GM10248 (cell line): ENCODE measurements at regions not wholly inside any gene's neighbourhood (a gene's known extent, or its start where the extent isn't known, plus 50 kb on each side); places are given as distances from the start of the nearest gene placed in this dataset.
"Not testable (repeated sequence)": the region's sequence is repeated elsewhere in the genome, so short reads cannot be mapped to it uniquely, and the experiment has no call there.

Experiments
- CTCF ChIA-PET: fragments of 300-600 bp; sonication (Branson Sonifier 250); formaldehyde crosslinking; extraction: SDS; loops from one replicate; lab custom pipeline; 2021; ENCODE audit warnings: antibody characterized with exemption; lab: Yijun Ruan, JAX
- POLR2A ChIA-PET: fragments of 350-650 bp; sonication (Branson Sonifier 250); formaldehyde crosslinking; extraction: SDS; loops from one replicate; lab custom pipeline; 2020; ENCODE audit warnings: antibody characterized with exemption; lab: Yijun Ruan, JAX
- DNase-seq: peaks from one replicate; pipeline ENCODE4 v3.0.0; 2012; ENCODE audit errors: extremely low spot score
- TF ChIP-seq, protein P1 (sequence below): IDR thresholded peaks from 2 replicates; pipeline ENCODE4 v1.5.1; 2012; ENCODE audit warnings: mild to moderate bottlenecking, low read depth; ENCODE audit errors: extremely low read depth, missing control alignments, control extremely low read depth

GRCh38 chr5:60445921-60446320 lies 254.0 kb downstream of the DEPDC1B start:
- TF ChIP-seq, protein P1, sequence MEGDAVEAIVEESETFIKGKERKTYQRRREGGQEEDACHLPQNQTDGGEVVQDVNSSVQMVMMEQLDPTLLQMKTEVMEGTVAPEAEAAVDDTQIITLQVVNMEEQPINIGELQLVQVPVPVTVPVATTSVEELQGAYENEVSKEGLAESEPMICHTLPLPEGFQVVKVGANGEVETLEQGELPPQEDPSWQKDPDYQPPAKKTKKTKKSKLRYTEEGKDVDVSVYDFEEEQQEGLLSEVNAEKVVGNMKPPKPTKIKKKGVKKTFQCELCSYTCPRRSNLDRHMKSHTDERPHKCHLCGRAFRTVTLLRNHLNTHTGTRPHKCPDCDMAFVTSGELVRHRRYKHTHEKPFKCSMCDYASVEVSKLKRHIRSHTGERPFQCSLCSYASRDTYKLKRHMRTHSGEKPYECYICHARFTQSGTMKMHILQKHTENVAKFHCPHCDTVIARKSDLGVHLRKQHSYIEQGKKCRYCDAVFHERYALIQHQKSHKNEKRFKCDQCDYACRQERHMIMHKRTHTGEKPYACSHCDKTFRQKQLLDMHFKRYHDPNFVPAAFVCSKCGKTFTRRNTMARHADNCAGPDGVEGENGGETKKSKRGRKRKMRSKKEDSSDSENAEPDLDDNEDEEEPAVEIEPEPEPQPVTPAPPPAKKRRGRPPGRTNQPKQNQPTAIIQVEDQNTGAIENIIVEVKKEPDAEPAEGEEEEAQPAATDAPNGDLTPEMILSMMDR, result no peak
- CTCF ChIA-PET, result no interaction called here
- no peak for DNase-seq
- POLR2A ChIA-PET, result no interaction called here

GRCh38 chr5:60445427-60445826 lies 254.5 kb downstream of the DEPDC1B start:
- TF ChIP-seq, protein P1, result no peak
- CTCF ChIA-PET, result no interaction called here
- POLR2A ChIA-PET, result no interaction called here

GRCh38 chr5:60444661-60445360 lies 255.2 kb downstream of the DEPDC1B start:
- DNase-seq, result no peak
- ChIA-PET POLR2A (no interaction called here), CTCF (no interaction called here)
- TF ChIP-seq, protein P1, result no peak

More at GRCh38 chr5:60445427-60445826, 254.5 kb downstream of the DEPDC1B start:
- no peak for DNase-seq

- TF ChIP-seq, protein P1, result no peak
- no peak for DNase-seq
- POLR2A ChIA-PET, result no interaction called here
- CTCF ChIA-PET, result no interaction called here
Measured at GRCh38 chr5:60439552-60439951, 260.4 kb downstream of the DEPDC1B start.

DNA sequence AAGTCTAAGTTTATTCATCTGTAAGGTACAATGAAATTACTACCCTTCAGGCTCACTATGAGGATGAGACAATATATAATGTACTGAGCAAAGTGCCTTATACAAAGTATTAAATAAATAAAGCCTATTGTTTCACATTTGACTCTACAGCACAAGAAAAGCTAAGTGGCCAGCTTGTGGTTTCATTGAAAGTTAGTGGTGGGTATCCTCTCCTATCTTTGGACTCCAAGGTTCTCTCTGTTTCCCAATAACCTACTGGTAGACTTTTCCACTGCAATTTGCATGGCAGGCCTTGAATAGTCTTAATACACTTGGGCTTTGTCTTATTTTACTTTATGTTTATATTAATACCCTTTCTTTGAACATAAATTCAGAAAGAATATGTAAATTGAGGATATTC lies 262.7 kb downstream of the DEPDC1B start:
- no peak for DNase-seq
- CTCF ChIA-PET, result interaction anchor here (0.8 to 3.3 kb wide), 7 partner anchors 8 to 151 kb away, joined by 3 to 12 read pairs (median 3); no protein-coding TSS in a partner anchor
- POLR2A ChIA-PET, result no interaction called here
- TF ChIP-seq, protein P1, result no peak

- POLR2A ChIA-PET, result no interaction called here
- DNase-seq, result no peak
- TF ChIP-seq, protein P1, result no peak
Measured at GRCh38 chr5:60436518-60436917, 263.4 kb downstream of the DEPDC1B start.

DNA sequence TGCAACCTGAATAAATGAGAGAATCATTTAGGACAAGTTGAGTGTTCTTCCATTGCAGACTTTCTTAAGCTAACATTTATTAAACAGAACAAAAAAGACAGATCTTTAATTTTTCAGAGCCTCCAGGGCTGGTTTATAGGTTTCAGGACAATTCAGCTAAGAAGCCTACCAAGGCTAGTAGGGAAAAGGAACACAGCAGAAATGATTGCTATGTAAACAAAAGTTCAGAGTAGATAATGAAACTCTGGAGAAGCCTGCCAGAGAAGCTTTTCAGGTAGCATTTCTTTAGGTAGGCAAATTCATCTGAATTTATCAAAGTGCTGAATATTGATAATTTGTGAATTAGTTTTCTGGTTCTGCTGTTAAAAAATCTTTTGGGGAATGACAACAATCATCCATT lies 264.2 kb downstream of the DEPDC1B start:
- ChIA-PET CTCF (interaction anchor here (0.8 to 3.3 kb wide), 10 partner anchors 9 to 622 kb away, joined by 3 to 12 read pairs (median 3); no protein-coding TSS in a partner anchor), POLR2A (no interaction called here)
- DNase-seq, result no peak
- TF ChIP-seq, protein P1, result no peak

More at GRCh38 chr5:60436518-60436917, 263.4 kb downstream of the DEPDC1B start:
- CTCF ChIA-PET, result interaction anchor here (0.8 to 3.3 kb wide), 11 partner anchors 9 to 623 kb away, joined by 3 to 12 read pairs (median 3); no protein-coding TSS in a partner anchor

- CTCF ChIA-PET, result interaction anchor here (1.6 kb wide), 1 partner anchor 10 kb away, joined by 4 read pairs; no protein-coding TSS in a partner anchor
- POLR2A ChIA-PET, DNase-seq: not testable (repeated sequence)
Measured at GRCh38 chr5:60426189-60426588, 273.8 kb downstream of the DEPDC1B start.

- CTCF ChIA-PET, result interaction anchor here (1.2 kb wide), 1 partner anchor 15 kb away, joined by 3 read pairs; no protein-coding TSS in a partner anchor
Measured at GRCh38 chr5:60420773-60421172, 279.2 kb downstream of the DEPDC1B start.

More at GRCh38 chr5:60420773-60421172, 279.2 kb downstream of the DEPDC1B start:
- DNase-seq, POLR2A ChIA-PET: not testable (repeated sequence)
